SK-N-SH (cell line): ENCODE measurements at regions not wholly inside any gene's neighbourhood (a gene's known extent, or its start where the extent isn't known, plus 50 kb on each side); places are given as distances from the start of the nearest gene placed in this dataset.

Experiments used
- CTCF ChIA-PET: fragments of 300-600, 350-600 bp; formaldehyde crosslinking; extraction: SDS; loops from one replicate; lab custom pipeline; 2021; lab: Yijun Ruan, JAX
- POLR2A ChIA-PET: fragments of 350-600 bp; sonication (Branson Sonifier 250); formaldehyde crosslinking; extraction: SDS; loops from one replicate; lab custom pipeline; 2020; ENCODE audit warnings: antibody characterized with exemption, inconsistent platforms; lab: Yijun Ruan, JAX
- DNase-seq: peaks from one replicate; pipeline ENCODE4 v3.0.0; 2012
- H2AFZ ChIP-seq: fragments of 200-600 bp; sonication (generic); 2 replicates; pipeline ENCODE4 v1.8.1; 2016; ENCODE audit warnings: antibody characterized with exemption, mild to moderate bottlenecking, low read depth
- H3F3A ChIP-seq: fragments of 200-600 bp; sonication (generic); replicated peaks from 2 replicates; pipeline ENCODE3; 2016; ENCODE audit warnings: antibody characterized with exemption, mild to moderate bottlenecking; ENCODE audit not compliant: insufficient read depth
- H3K27ac ChIP-seq, 2 experiments: fragments of 200-500 bp in 1 of 2; fragments of 200-600 bp in 1 of 2; sonication (Bioruptor generic) in 1 of 2; sonication (generic), shearing (Covaris generic) in 1 of 2; 2 replicates each; pipeline versions ENCODE4 v1.5.1 to v1.6.1; 2014 to 2016; ENCODE audit warnings: low read depth in 2 of 2, inconsistent platforms in 1 of 2, low read length in 1 of 2, mild to moderate bottlenecking in 1 of 2, mixed read lengths in 1 of 2
- H3K27me3 ChIP-seq: fragments of 200-600 bp; sonication (generic), shearing (Covaris generic); 2 replicates; pipeline ENCODE4 v1.6.1; 2016; ENCODE audit warnings: mixed run types; ENCODE audit not compliant: insufficient read depth
- H3K36me3 ChIP-seq, 2 experiments: fragments of 200-500 bp in 1 of 2; fragments of 200-600 bp in 1 of 2; sonication (Bioruptor generic) in 1 of 2; sonication (generic) in 1 of 2; replicated peaks in 1 of 2; 2 replicates each; pipeline versions ENCODE3 to v1.5.1; 2014 to 2016; ENCODE audit warnings: low read length in 1 of 2, mild to moderate bottlenecking in 1 of 2; ENCODE audit not compliant: insufficient read depth in 2 of 2, control insufficient read depth in 1 of 2
- H3K4me1 ChIP-seq, 2 experiments: fragments of 200-500 bp in 1 of 2; fragments of 200-600 bp in 1 of 2; sonication (Bioruptor generic) in 1 of 2; sonication (generic), shearing (Covaris generic) in 1 of 2; 2 replicates each; pipeline versions ENCODE4 v1.5.1 to v1.6.1; 2014 to 2016; ENCODE audit warnings: low read depth in 1 of 2, low read length in 1 of 2, mixed run types in 1 of 2; ENCODE audit not compliant: insufficient read depth in 2 of 2, control insufficient read depth in 1 of 2
- H3K4me2 ChIP-seq: fragments of 200-600 bp; sonication (generic), shearing (Covaris generic); 2 replicates; pipeline ENCODE4 v1.6.1; 2017; ENCODE audit warnings: mixed run types
- H3K4me3 ChIP-seq, 2 experiments: fragments of 200-500 bp in 1 of 2; fragments of 200-600 bp in 1 of 2; sonication (Bioruptor generic) in 1 of 2; sonication (generic), shearing (Covaris generic) in 1 of 2; 2 replicates each; pipeline versions ENCODE4 v1.5.1 to v1.8.1; 2014 to 2016; ENCODE audit warnings: low read depth in 2 of 2, inconsistent platforms in 1 of 2, low read length in 1 of 2, mild to moderate bottlenecking in 1 of 2, mixed read lengths in 1 of 2, moderate library complexity in 1 of 2
- H3K79me2 ChIP-seq: fragments of 200-600 bp; sonication (generic); 2 replicates; pipeline ENCODE4 v1.8.1; 2017; ENCODE audit warnings: mild to moderate bottlenecking; ENCODE audit not compliant: insufficient read depth
- H3K9ac ChIP-seq: fragments of 200-600 bp; sonication (generic); 2 replicates; pipeline ENCODE4 v1.6.1; 2017; ENCODE audit warnings: mixed run types
- H3K9me2 ChIP-seq: fragments of 200-600 bp; sonication (generic); 2 replicates; pipeline ENCODE4 v1.6.1; 2017; ENCODE audit warnings: mixed run types
- H3K9me3 ChIP-seq: fragments of 200-600 bp; sonication (generic); 2 replicates; pipeline ENCODE4 v1.6.1; 2017; ENCODE audit warnings: mixed run types, mild to moderate bottlenecking, moderate library complexity
- H4K20me1 ChIP-seq: fragments of 200-600 bp; sonication (generic); 2 replicates; pipeline ENCODE4 v1.6.1; 2017; ENCODE audit warnings: mild to moderate bottlenecking, mixed run types; ENCODE audit not compliant: insufficient read depth
- CHD2 ChIP-seq: fragments of 150-350 bp; IDR thresholded peaks from 2 replicates; pipeline ENCODE4 v1.6.1; 2018; ENCODE audit warnings: low read length; ENCODE audit not compliant: partially characterized antibody
- CTCF ChIP-seq: fragments of 200-600 bp; sonication (generic); IDR thresholded peaks from 2 replicates; pipeline ENCODE4 v1.6.1; 2017; ENCODE audit warnings: antibody characterized with exemption, mild to moderate bottlenecking, moderate library complexity
- EP300 ChIP-seq, 2 experiments: IDR thresholded peaks; 2 replicates each; pipeline versions ENCODE4 v1.4.0 to v1.6.1; 2012; ENCODE audit warnings: borderline replicate concordance in 1 of 2, low read depth in 1 of 2, low read length in 1 of 2
- GABPA ChIP-seq: IDR thresholded peaks from 2 replicates; pipeline ENCODE4 v1.4.0; 2012; ENCODE audit warnings: low read depth, mild to moderate bottlenecking
- GATA2 ChIP-seq: sonication (generic); formaldehyde crosslinking; IDR thresholded peaks from 2 replicates; pipeline ENCODE4 v1.5.0; 2020; ENCODE audit warnings: mild to moderate bottlenecking, missing genetic modification reagents
- IRF3 ChIP-seq: fragments of 150-350 bp; IDR thresholded peaks from 2 replicates; pipeline ENCODE4 v1.6.1; 2016; ENCODE audit warnings: mild to moderate bottlenecking, low read depth, low read length
- JUND ChIP-seq: IDR thresholded peaks from 2 replicates; pipeline ENCODE4 v1.4.0; 2012
- MAX ChIP-seq: IDR thresholded peaks from 2 replicates; pipeline ENCODE4 v1.4.0; 2012; ENCODE audit warnings: low read depth
- PBX3 ChIP-seq: IDR thresholded peaks from 2 replicates; pipeline ENCODE4; 2012
- POLR2AphosphoS5 ChIP-seq: IDR thresholded peaks from 2 replicates; pipeline ENCODE4 v1.6.1; 2012; ENCODE audit warnings: low read depth, low read length
- RCOR1 ChIP-seq: fragments of 150-350 bp; IDR thresholded peaks from 2 replicates; pipeline ENCODE4 v1.6.1; 2017; ENCODE audit warnings: antibody characterized with exemption, low read length
- RXRA ChIP-seq: IDR thresholded peaks from 2 replicates; pipeline ENCODE4 v1.4.0; 2012; ENCODE audit warnings: low read depth, mild to moderate bottlenecking, borderline replicate concordance
- SMC3 ChIP-seq: IDR thresholded peaks from 2 replicates; pipeline ENCODE4 v1.6.1; 2012; ENCODE audit warnings: low read depth, low read length, improper control_type of control experiment
- TCF12 ChIP-seq: IDR thresholded peaks from 2 replicates; pipeline ENCODE4 v1.4.0; 2012
- YY1 ChIP-seq: IDR thresholded peaks from 2 replicates; pipeline ENCODE4 v1.4.0; 2012; ENCODE audit warnings: low read depth, mild to moderate bottlenecking
- WGBS: methylation state at CpG from one replicate; pipeline ENCODE4 v1.1.6; 2017; ENCODE audit warnings: low lambda C conversion rate; 5-methylcytosine and 5-hydroxymethylcytosine counted together

- H2AFZ ChIP-seq = no peak overlapping the region
- TF ChIP-seq GABPA (no peak), SMC3 (no peak), YY1 (no peak), TCF12 (no peak), POLR2AphosphoS5 (no peak), EP300 (IDR thresholded peaks at IDR 0.05; ENCODE audit: borderline replicate concordance in 1 of 2, low read depth in 1 of 2, low read length in 1 of 2) (no peak), MAX (no peak), JUND (no peak), CTCF (no peak), RCOR1 (no peak), PBX3 (no peak), RXRA (no peak), GATA2 (no peak), CHD2 (no peak), IRF3 (no peak)
- TF ChIP-seq, all 33 proteins: peak for 0
- H3K4me1 ChIP-seq = peaks cover 0 to 9% of the 10 kb centered on the region in 2 experiments; a peak in 1 of 4 replicates
- peak; percentile 17 for DNase-seq
- no peaks in the 10 kb centered on the region for H3K27me3 ChIP-seq
- no peak overlapping the region for H3K4me3 ChIP-seq
- no peaks in the 10 kb centered on the region for H4K20me1 ChIP-seq
- H3K9me2 ChIP-seq = no peaks in the 10 kb centered on the region
- no peak overlapping the region for H3K9ac ChIP-seq
- ChIA-PET CTCF (no interaction called here), POLR2A (no interaction called here)
- WGBS = 98% methylated on average over 6 of the region's 11 CpGs
- H3K4me2 ChIP-seq = no peak overlapping the region
- no peak overlapping the region for H3K27ac ChIP-seq
- no peaks in the 10 kb centered on the region for H3K79me2 ChIP-seq
- no peaks in the 10 kb centered on the region for H3K9me3 ChIP-seq
- H3K36me3 ChIP-seq = no peaks in the 10 kb centered on the region
- no peaks in the 10 kb centered on the region for H3F3A ChIP-seq
These were observed 413.6 kb upstream of the ESRRG start for GRCh38 chr1:217136895-217137205.
